Activated naive CD8-positive, alpha-beta T cell treated with anti-CD3 and anti-CD28 coated beads, Interleukin-2, amount 50 U/mL, for 24 hours (primary cell): ENCODE measurements at regions not wholly inside any gene's neighbourhood (a gene's known extent, or its start where the extent isn't known, plus 50 kb on each side); places are given as distances from the start of the nearest gene placed in this dataset.

ENCODE experiments used
- ATAC-seq: fragments of 150-1000 bp; cut with Tn5 transposase; one replicate; pipeline ENCODE4 v1.10.0; 2021
- DNase-seq: peaks from one replicate; pipeline ENCODE4 v3.0.0; 2021
- H3K27ac Mint-ChIP-seq: one replicate; pipeline ENCODE4 v1.8.0; 2021; ENCODE audit warnings: mild to moderate bottlenecking, mixed read lengths
- H3K27me3 Mint-ChIP-seq: one replicate; pipeline ENCODE4 v1.8.0; 2021; ENCODE audit warnings: mixed read lengths
- H3K36me3 Mint-ChIP-seq: one replicate; pipeline ENCODE4 v1.8.0; 2021; ENCODE audit warnings: low read depth, mixed read lengths
- H3K4me1 Mint-ChIP-seq: one replicate; pipeline ENCODE4 v1.8.0; 2021; ENCODE audit warnings: mixed read lengths
- H3K4me3 Mint-ChIP-seq: one replicate; pipeline ENCODE4 v1.8.0; 2021; ENCODE audit warnings: mild to moderate bottlenecking, moderate library complexity, mixed read lengths
- H3K9me3 Mint-ChIP-seq: one replicate; pipeline ENCODE4 v1.8.0; 2021; ENCODE audit warnings: mixed read lengths

GRCh38 chr5:125137535-125137934, 391.1 kb upstream of the ZNF608 start:
- no peaks in the 10 kb centered on the region for H3K27me3 Mint-ChIP-seq
- H3K9me3 Mint-ChIP-seq: peaks cover 9% of the 10 kb centered on the region
- H3K36me3 Mint-ChIP-seq: peaks cover 4% of the 10 kb centered on the region
- ATAC-seq (no peak), DNase-seq (no peak)
- no peak overlapping the region for H3K27ac Mint-ChIP-seq
- no peak overlapping the region for H3K4me3 Mint-ChIP-seq
- no peaks in the 10 kb centered on the region for H3K4me1 Mint-ChIP-seq

DNA sequence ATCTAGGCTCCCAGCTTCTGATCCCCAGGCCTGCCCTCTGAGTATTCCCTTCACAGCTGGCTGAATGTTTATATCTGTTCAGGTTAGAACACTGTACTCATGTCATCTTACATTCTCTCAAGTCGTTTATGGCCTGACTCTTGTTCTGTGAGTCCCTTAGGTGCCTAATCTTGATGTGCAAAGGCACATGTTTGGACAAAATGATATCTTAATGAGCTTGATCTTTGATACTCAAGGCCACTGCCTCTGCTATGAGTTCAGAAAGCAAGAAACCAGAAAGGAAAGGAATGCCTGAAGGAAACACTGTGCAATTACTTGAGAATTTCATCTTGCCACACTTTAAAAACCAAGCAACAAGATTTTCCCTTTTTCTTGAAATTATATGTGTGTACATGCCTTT, 391.8 kb upstream of the ZNF608 start:
- Mint-ChIP-seq H3K9me3 (peaks cover 9% of the 10 kb centered on the region), H3K36me3 (peaks cover 4% of the 10 kb centered on the region), H3K4me1 (no peaks in the 10 kb centered on the region), H3K4me3 (no peak overlapping the region), H3K27ac (no peak overlapping the region), H3K27me3 (no peaks in the 10 kb centered on the region)
- no peak for ATAC-seq
- no peak for DNase-seq

DNA sequence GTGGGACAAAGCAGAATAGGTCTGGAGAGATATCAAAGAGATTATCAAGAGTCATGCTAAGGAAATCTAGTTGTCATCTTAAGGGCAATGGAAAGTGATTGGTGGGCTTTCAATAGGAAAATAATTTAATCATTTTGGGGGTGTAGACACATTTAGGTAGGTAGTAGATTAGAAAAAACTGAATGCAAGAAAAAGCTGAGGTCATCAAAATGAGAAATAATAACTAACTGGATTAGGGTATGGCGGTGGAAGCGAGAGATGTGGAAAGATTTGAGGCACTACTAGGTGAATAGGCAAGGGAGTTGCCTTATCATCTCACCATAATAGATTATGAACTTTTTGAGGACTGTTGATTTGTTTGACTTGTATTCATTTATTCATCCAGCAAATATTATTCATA, 393.2 kb upstream of the ZNF608 start:
- H3K27ac Mint-ChIP-seq: no peak overlapping the region
- H3K36me3 Mint-ChIP-seq: peaks cover 4% of the 10 kb centered on the region
- ATAC-seq (no peak), DNase-seq (no peak)
- H3K9me3 Mint-ChIP-seq: peaks cover 9% of the 10 kb centered on the region
- H3K4me1 Mint-ChIP-seq: no peaks in the 10 kb centered on the region
- H3K4me3 Mint-ChIP-seq: no peak overlapping the region
- no peaks in the 10 kb centered on the region for H3K27me3 Mint-ChIP-seq

DNA sequence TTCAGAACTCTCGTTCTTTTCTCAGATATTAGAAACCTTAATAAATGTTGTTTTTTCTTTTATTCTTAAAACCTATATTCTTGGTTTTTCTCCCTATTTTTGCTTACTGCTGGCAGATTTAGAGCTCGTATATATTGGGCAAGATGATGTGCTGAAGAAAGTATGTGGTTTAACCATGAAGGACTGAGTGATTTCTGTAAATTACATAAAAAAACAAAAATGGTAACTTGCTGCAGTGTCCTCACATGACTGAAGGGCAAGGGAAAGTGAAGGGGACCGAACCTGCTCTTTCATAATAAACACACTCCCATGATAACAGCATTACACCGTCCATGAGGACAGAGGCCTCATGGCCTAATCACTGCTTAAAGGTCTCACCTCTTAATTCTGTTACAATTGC, 393.8 kb upstream of the ZNF608 start:
- Mint-ChIP-seq H3K4me3 (no peak overlapping the region), H3K36me3 (peaks cover 4% of the 10 kb centered on the region), H3K27me3 (no peaks in the 10 kb centered on the region), H3K4me1 (no peaks in the 10 kb centered on the region), H3K9me3 (peaks cover 9% of the 10 kb centered on the region), H3K27ac (no peak overlapping the region)
- DNase-seq: no peak
- no peak for ATAC-seq

GRCh38 chr5:125140855-125141254, 394.4 kb upstream of the ZNF608 start:
- Mint-ChIP-seq H3K27me3 (no peaks in the 10 kb centered on the region), H3K4me1 (no peaks in the 10 kb centered on the region), H3K27ac (no peak overlapping the region), H3K4me3 (no peak overlapping the region), H3K9me3 (peaks cover 9% of the 10 kb centered on the region), H3K36me3 (peaks cover 4% of the 10 kb centered on the region)
- ATAC-seq (no peak), DNase-seq (no peak)

DNA sequence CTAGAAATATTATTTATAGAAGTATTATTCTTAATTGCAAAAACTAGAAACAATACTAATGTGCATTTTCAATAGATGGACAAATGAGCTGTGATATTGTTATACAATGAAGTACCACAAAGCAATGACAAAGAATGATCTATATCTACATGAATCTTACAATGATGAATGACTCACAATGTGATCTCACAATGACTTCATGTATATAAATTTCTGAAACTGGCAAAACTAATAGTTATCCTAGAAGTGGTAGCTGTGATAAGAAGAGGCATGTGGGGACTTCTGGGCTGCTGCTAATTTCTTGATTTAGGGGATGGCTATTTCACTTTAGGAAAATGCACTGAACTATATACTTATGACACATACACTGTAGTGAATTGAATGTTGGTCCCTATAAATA, 396.0 kb upstream of the ZNF608 start:
- Mint-ChIP-seq H3K27ac (no peak overlapping the region), H3K4me1 (no peaks in the 10 kb centered on the region), H3K9me3 (peaks cover 9% of the 10 kb centered on the region), H3K27me3 (no peaks in the 10 kb centered on the region), H3K36me3 (peaks cover 4% of the 10 kb centered on the region), H3K4me3 (no peak overlapping the region)
- DNase-seq (no peak), ATAC-seq (no peak)

DNA sequence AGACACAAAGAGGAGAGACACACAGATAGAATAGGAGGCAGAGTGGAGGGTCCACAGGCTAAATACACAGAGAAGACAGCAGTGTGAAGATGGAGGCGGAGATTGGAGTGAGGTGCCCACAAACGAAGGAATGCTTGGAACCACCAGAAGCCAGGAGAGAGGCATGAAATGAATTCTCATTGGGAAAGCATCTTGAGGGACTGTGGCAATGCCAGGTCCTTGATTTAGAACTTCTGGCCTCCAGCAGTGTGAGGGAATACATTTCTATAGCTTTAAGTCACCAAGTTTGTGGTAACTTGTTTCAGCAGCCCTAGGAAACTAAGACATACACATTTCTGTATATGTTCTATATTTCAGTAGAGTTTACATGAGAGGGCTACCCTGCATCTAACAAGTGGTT, 396.6 kb upstream of the ZNF608 start:
- Mint-ChIP-seq H3K36me3 (peaks cover 4% of the 10 kb centered on the region), H3K4me3 (no peak overlapping the region)
- ATAC-seq: no peak

DNA sequence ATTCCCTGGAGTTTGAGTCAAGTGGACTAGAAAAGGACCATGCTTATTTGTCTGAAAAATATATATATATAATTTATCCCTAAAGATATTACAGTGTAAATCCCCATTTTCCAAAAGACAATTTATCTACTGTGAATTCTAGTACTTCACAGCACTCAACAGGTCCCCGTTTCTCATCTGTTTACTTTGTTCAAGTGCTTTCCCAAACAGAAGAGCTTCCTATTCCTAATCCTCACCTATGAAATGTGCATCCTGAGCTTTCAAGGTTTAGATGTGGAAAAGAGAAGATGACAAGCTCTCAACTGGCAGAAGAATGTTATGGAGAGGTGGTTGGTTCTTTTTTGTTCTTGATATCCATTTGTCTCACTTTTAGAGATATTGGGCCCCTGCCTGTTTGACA, 401.6 kb upstream of the ZNF608 start:
- Mint-ChIP-seq H3K9me3 (peaks cover 5% of the 10 kb centered on the region), H3K27me3 (no peaks in the 10 kb centered on the region), H3K36me3 (no peaks in the 10 kb centered on the region), H3K4me1 (no peaks in the 10 kb centered on the region), H3K27ac (no peak overlapping the region), H3K4me3 (no peak overlapping the region)
- ATAC-seq (no peak), DNase-seq (no peak)

More for the DNA sequence above, 396.6 kb upstream of the ZNF608 start:
- Mint-ChIP-seq H3K4me1 (no peaks in the 10 kb centered on the region), H3K27me3 (no peaks in the 10 kb centered on the region), H3K27ac (no peak overlapping the region), H3K9me3 (peaks cover 9% of the 10 kb centered on the region)
- DNase-seq: no peak

GRCh38 chr5:125148706-125149105, 402.3 kb upstream of the ZNF608 start:
- H3K4me3 Mint-ChIP-seq: no peak overlapping the region
- no peak for ATAC-seq
- no peak overlapping the region for H3K27ac Mint-ChIP-seq
- H3K4me1 Mint-ChIP-seq: no peaks in the 10 kb centered on the region
- no peaks in the 10 kb centered on the region for H3K36me3 Mint-ChIP-seq
- DNase-seq: no peak
- H3K27me3 Mint-ChIP-seq: no peaks in the 10 kb centered on the region
- peaks cover 5% of the 10 kb centered on the region for H3K9me3 Mint-ChIP-seq

DNA sequence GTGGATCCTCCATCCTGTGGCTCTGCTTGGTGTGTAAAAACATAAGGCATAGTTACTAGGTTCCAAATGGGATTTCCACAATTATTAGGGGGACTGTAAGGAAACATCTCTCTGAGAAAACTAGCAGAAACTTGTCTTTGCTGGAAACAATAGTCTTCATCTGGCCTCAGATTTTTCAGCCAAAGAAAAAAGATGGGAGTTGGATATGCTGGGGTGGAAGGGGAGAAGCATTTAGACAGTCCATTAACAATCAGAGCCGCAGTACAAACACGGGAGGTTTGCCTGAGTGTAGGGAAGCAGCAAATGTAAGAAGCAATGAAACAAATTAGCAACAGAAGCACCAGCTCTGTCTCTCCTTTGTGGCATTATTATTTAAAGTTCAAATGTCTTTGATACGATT, 402.7 kb upstream of the ZNF608 start:
- Mint-ChIP-seq H3K4me3 (no peak overlapping the region), H3K27ac (no peak overlapping the region)
- no peak for ATAC-seq

GRCh38 chr5:125149527-125149926, 403.1 kb upstream of the ZNF608 start:
- no peak overlapping the region for H3K27ac Mint-ChIP-seq
- H3K4me3 Mint-ChIP-seq: no peak overlapping the region
- no peaks in the 10 kb centered on the region for H3K36me3 Mint-ChIP-seq
- H3K9me3 Mint-ChIP-seq: peaks cover 5% of the 10 kb centered on the region
- H3K4me1 Mint-ChIP-seq: no peaks in the 10 kb centered on the region
- DNase-seq (no peak), ATAC-seq (no peak)
- no peaks in the 10 kb centered on the region for H3K27me3 Mint-ChIP-seq

More for the DNA sequence above, 402.7 kb upstream of the ZNF608 start:
- Mint-ChIP-seq H3K4me1 (no peaks in the 10 kb centered on the region), H3K36me3 (no peaks in the 10 kb centered on the region), H3K27me3 (no peaks in the 10 kb centered on the region), H3K9me3 (peaks cover 5% of the 10 kb centered on the region)
- DNase-seq: no peak

- DNase-seq (no peak), ATAC-seq (no peak)
- Mint-ChIP-seq H3K9me3 (peaks cover 8% of the 10 kb centered on the region), H3K36me3 (no peaks in the 10 kb centered on the region), H3K27me3 (no peaks in the 10 kb centered on the region), H3K4me1 (no peaks in the 10 kb centered on the region), H3K27ac (no peak overlapping the region), H3K4me3 (no peak overlapping the region)
Measured at GRCh38 chr5:125150041-125150669, 403.7 kb upstream of the ZNF608 start.

DNA sequence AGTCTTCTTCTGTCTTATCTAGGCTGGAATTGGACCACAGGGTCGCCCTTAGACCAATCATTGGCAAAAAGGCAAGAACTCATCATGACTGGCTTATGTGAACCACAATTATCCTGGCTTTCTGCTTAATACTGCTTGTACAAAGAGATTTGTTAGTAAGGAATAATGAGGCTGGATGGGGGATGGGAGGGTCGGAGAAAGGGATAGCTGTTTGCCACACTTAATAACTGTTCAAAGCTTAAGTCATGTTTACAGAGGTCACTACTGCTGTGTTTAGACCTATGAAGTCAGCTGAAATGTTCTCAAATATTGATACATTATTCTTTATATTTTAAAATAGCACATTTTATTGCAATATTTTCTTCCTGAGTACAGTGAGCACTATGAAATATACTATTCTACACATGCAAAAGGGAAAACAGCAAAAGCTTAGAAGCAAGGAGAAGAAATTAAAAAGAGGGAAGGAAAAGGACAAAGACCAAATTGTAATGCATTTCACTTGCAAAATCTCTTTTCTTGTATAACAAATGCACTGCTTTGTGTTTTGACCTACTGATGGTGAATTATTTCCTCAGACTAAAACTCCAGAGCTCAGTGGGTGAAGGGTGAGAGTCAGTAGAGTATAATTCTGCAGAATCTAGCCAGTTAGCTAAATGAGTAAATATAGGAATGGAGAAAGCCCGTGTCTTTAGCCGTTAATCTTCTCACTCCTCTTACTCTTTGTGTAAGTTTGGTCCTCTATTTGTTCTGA, 404.9 kb upstream of the ZNF608 start:
- ATAC-seq (no peak), DNase-seq (no peak)
- Mint-ChIP-seq H3K36me3 (no peaks in the 10 kb centered on the region), H3K4me1 (no peaks in the 10 kb centered on the region), H3K4me3 (no peak overlapping the region), H3K27me3 (no peaks in the 10 kb centered on the region), H3K27ac (no peak overlapping the region), H3K9me3 (peaks cover 8% of the 10 kb centered on the region)

- no peak overlapping the region for H3K27ac Mint-ChIP-seq
- H3K27me3 Mint-ChIP-seq: no peaks in the 10 kb centered on the region
- H3K4me1 Mint-ChIP-seq: no peaks in the 10 kb centered on the region
- ATAC-seq (no peak), DNase-seq (no peak)
- H3K4me3 Mint-ChIP-seq: no peak overlapping the region
- H3K36me3 Mint-ChIP-seq: no peaks in the 10 kb centered on the region
- H3K9me3 Mint-ChIP-seq: peaks cover 8% of the 10 kb centered on the region
Measured at GRCh38 chr5:125152044-125152443, 405.6 kb upstream of the ZNF608 start.

DNA sequence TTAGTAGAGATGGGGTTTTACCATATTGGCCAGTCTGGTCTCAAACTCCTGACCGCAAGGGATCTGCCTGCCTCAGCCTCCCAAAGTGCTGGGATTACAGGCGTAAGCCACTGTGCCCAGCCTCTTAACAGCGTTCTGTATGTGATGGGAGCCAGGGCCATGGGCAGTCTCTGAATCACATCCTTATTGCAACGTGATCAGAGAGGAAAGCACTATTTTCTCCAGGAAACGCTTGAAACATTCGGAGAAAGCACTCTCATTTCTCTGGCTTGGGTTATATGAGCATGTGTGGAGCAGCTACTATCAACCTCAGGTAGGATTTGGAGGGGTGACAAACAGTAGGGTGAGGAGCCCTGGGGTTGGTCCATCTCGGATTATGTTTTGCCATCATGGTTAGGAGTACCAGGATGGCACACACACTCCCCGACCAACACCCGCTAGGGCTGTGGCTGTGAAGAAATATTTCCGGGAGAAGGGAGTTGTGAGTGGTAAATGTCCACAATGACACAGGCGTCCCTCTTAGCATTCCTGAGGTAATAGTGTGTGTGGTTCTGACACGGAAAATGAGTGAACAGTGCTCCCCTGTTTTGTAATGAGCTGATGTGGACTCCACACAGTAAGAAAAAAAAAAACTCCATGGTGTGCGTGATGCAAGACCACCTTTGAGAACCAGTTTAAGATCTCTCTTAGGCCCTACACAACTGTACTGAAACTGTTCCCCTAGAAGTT, 406.2 kb upstream of the ZNF608 start:
- no peaks in the 10 kb centered on the region for H3K36me3 Mint-ChIP-seq
- H3K4me3 Mint-ChIP-seq: no peak overlapping the region
- no peak overlapping the region for H3K27ac Mint-ChIP-seq
- no peaks in the 10 kb centered on the region for H3K4me1 Mint-ChIP-seq
- H3K27me3 Mint-ChIP-seq: no peaks in the 10 kb centered on the region
- DNase-seq (no peak), ATAC-seq (no peak)
- peaks cover 8% of the 10 kb centered on the region for H3K9me3 Mint-ChIP-seq
